ENCODE measurements at regions not wholly inside any gene's neighbourhood (a gene's known extent, or its start where the extent isn't known, plus 50 kb on each side); places are given as distances from the start of the nearest gene placed in this dataset.

GRCh38 chr7:127485482-127485881 lies 93.0 kb upstream of the ZNF800 start:
- Histone ChIP-seq H3K27ac (ENCODE audit: extremely low read depth, low read depth, low read length) (no peak overlapping the region), H3K4me1 (ENCODE audit: control insufficient read depth, insufficient read depth, low read length) (no peaks in the 10 kb centered on the region), H3K36me3 (ENCODE audit: control insufficient read depth in 2 of 2, insufficient read depth in 1 of 2, low read length in 2 of 2) (no peaks in the 10 kb centered on the region), H3K4me3 (ENCODE audit: low read depth, low read length) (no peak overlapping the region), H3K9me3 (ENCODE audit: control insufficient read depth, insufficient read depth, low read depth, low read length) (no peaks in the 10 kb centered on the region)
- CTCF ChIA-PET, result interaction anchor here (0.9 to 1.0 kb wide), 2 partner anchors 17 to 19 kb away, joined by 5 to 6 read pairs; no protein-coding TSS in a partner anchor
- no peak for TF ChIP-seq KLF16 (tag by site-specific recombination; IDR thresholded peaks at IDR 0.05)
- no peak for TF ChIP-seq ZNF768 (tag by site-specific recombination; IDR thresholded peaks at IDR 0.05)
- TF ChIP-seq SP2 (tag by site-specific recombination; IDR thresholded peaks at IDR 0.05), result no peak
- TF ChIP-seq IKZF3 (tag by site-specific recombination; IDR thresholded peaks at IDR 0.05), result no peak
- TF ChIP-seq ZNF654 (tag by site-specific recombination; IDR thresholded peaks at IDR 0.05; ENCODE audit: low read depth), result no peak
- no peak for TF ChIP-seq BCL6B (tag by site-specific recombination; IDR thresholded peaks at IDR 0.05)
- TF ChIP-seq ZNF311 (tag by site-specific recombination; IDR thresholded peaks at IDR 0.05; ENCODE audit: borderline replicate concordance), result no peak
- no peak for TF ChIP-seq ZBTB11 (tag by site-specific recombination; conservative IDR thresholded peaks at IDR 0.05; ENCODE audit: low read depth)
- TF ChIP-seq ZNF121 (tag by site-specific recombination; IDR thresholded peaks at IDR 0.05), result no peak
- no peak for TF ChIP-seq ZNF175 (tag by site-specific recombination; IDR thresholded peaks at IDR 0.05)
- TF ChIP-seq REPIN1 (tag by site-specific recombination; IDR thresholded peaks at IDR 0.05; ENCODE audit: low read depth), result no peak
- no peak for TF ChIP-seq INSM2 (tag by site-specific recombination; IDR thresholded peaks at IDR 0.05)
- TF ChIP-seq AEBP2 (tag by site-specific recombination; IDR thresholded peaks at IDR 0.05; ENCODE audit: borderline replicate concordance), result no peak
- TF ChIP-seq SP3 (tag by site-specific recombination; IDR thresholded peaks at IDR 0.05), result no peak
- no peak for TF ChIP-seq ZSCAN30 (tag by site-specific recombination; IDR thresholded peaks at IDR 0.05)
- TF ChIP-seq ZNF548 (tag by site-specific recombination; IDR thresholded peaks at IDR 0.05), result no peak
- no peak for TF ChIP-seq ZNF76 (tag by site-specific recombination; IDR thresholded peaks at IDR 0.05; ENCODE audit: borderline replicate concordance, low read depth)
- POLR2A ChIA-PET, result no interaction called here

- Histone ChIP-seq H3K27ac (ENCODE audit: extremely low read depth, low read depth, low read length) (no peak overlapping the region), H3K36me3 (ENCODE audit: control insufficient read depth in 2 of 2, insufficient read depth in 1 of 2, low read length in 2 of 2) (no peaks in the 10 kb centered on the region), H3K4me3 (ENCODE audit: low read depth, low read length) (no peak overlapping the region), H3K4me1 (ENCODE audit: control insufficient read depth, insufficient read depth, low read length) (no peaks in the 10 kb centered on the region), H3K9me3 (ENCODE audit: control insufficient read depth, insufficient read depth, low read depth, low read length) (no peaks in the 10 kb centered on the region)
- ChIA-PET POLR2A (no interaction called here), CTCF (interaction anchor here (0.9 to 1.0 kb wide), 2 partner anchors 17 to 19 kb away, joined by 5 to 6 read pairs; no protein-coding TSS in a partner anchor)
- no peak for TF ChIP-seq ZNF24 (tag by site-specific recombination; IDR thresholded peaks at IDR 0.05)
- no peak for TF ChIP-seq ZFP3 (tag by site-specific recombination; IDR thresholded peaks at IDR 0.05; ENCODE audit: low read depth)
These were observed 92.4 kb upstream of the ZNF800 start for GRCh38 chr7:127484954-127485353.

Data from HEK293 (cell line).